Right lung (tissue), 2 donors: ENCODE measurements at regions not wholly inside any gene's neighbourhood (a gene's known extent, or its start where the extent isn't known, plus 50 kb on each side); places are given as distances from the start of the nearest gene placed in this dataset.

Experiments
- DNase-seq, 2 donors: peaks; one replicate each; pipeline ENCODE4 v3.0.0-alpha.2; 2013

- no peak for DNase-seq
Observed at GRCh38 chr10:132467464-132468149, 70.0 kb upstream of the INPP5A start.

GRCh38 chr10:132468216-132468615, 69.4 kb upstream of the INPP5A start:
- no peak for DNase-seq

DNA sequence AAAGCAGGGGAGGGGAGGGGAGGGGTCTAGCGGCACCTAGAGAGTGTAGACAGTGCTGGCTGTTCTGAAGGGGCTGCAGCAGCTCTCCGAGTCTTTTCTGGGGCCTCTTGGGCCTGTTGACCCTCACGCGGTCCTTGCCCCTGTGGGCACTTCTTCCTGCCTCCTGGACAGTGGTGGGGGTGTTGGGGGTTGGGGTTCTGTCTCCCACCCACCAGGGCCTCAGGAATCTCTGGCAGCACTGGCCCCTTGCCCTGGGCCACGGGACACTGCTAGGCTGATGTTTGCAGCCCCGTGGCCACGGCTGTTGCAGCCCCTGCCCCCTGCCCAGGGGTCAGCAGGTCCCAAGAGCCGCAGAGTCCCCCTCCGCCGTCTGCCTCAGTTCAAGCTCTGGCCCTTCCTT, 68.9 kb upstream of the INPP5A start:
- no peak for DNase-seq

- DNase-seq: peak; percentile 76 to 77
Observed at GRCh38 chr10:132469197-132469884, 68.2 kb upstream of the INPP5A start.

GRCh38 chr10:132470410-132471124, 67.0 kb upstream of the INPP5A start:
- DNase-seq: no peak

DNA sequence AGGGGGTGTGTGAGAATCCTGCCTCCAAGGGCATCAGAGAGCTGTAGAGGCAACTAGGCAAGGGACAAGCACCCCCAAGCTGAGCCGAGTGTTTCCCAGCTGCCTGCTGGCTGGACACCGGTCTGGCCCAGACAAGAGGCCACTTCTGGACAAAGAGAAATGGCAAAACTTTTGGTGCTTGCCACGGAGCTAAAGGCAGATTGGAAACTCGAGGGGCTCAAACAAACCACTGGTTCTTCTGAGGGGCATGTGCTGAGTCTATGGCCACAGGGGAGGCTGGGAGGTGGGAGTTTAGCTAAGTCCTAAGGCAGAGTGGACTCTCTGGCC, 66.5 kb upstream of the INPP5A start:
- no peak for DNase-seq

- DNase-seq: no peak
Observed at GRCh38 chr10:132471484-132471883, 66.1 kb upstream of the INPP5A start.

DNA sequence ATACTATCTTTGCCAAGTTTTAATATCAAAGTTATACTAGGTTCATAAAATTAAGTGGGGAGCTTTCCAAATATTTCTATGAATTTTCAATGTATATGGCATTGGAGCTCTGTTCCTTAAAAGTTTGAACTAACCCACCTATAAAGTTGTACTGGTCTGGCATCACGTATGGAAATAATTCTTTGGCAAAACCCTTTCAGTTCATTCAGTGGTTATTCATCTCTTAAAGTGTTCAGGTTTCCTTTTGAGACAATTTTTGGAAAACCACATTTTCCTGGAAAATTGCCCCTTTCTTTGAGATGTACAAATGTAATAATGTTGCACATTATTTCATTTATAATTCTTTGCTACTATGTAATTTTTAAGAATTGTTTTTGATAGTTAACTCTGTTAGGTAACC, 62.5 kb upstream of the INPP5A start:
- DNase-seq: no peak

DNA sequence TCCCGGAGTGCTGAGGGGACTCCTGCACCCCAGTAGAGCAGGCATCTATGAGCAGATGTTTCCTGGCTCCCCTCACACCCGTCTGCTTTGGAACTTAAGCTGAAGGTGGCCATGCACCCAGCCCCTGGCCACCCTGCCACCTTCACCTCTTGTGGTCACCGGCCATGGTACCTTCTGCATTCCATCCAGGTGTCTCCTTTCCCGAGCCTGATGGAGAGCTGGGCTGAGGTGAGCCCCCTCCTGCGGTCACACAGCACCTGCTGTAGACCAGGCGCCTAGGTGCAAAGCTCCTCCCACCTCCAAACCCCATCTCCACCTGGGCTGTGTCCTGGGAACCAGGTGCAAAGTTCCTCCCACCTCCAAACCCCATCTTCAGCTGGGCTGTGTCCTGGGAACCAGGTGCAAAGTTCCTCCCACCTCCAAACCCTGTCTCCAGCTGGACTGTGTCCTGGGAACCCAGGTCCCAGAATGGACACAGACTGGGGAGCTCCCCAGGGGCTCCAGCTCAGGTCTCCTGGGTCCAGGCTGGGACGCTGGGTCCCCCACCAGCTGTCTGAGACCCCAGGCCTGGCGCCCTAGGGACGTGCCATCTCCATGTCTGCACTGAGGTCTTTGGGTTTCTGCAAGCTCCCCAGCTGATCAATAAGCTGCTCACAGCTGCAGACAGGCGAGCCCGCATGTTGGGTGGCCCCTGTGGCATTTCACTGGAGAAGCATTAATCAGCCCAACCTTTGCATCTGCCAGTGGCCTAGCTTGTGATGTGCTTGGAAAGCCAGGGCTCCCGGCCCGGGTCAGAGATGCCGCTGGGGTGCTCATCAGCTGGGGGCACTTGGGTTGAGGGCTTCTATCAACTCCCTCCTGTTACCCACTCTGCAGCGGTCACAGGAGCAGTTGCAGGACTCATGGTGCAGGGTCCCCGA, 61.2 kb upstream of the INPP5A start:
- no peak for DNase-seq

DNA sequence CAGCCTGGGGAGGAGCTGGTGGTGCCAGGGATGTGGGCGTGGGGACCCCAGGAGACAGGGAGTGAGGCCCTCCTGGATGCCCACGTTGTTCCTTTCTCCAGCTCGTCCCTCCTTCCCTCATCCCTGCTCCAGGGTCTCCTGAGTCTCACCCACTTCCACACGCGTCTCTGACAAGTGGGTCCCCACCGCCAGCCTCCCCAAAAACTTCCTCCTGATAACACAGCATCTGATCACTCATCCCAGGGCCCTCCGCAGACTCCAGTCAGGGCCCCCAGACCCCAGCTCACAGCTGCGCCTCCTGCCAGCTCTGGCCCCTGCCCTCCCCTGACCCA, 60.6 kb upstream of the INPP5A start:
- no peak for DNase-seq

GRCh38 chr10:132477398-132478340, 59.9 kb upstream of the INPP5A start:
- no peak for DNase-seq

- DNase-seq: no peak
Observed at GRCh38 chr10:132478341-132479023, 59.1 kb upstream of the INPP5A start.

- DNase-seq: no peak
Observed at GRCh38 chr10:132479024-132479602, 58.5 kb upstream of the INPP5A start.

GRCh38 chr10:132479603-132480221, 57.9 kb upstream of the INPP5A start:
- no peak for DNase-seq

DNA sequence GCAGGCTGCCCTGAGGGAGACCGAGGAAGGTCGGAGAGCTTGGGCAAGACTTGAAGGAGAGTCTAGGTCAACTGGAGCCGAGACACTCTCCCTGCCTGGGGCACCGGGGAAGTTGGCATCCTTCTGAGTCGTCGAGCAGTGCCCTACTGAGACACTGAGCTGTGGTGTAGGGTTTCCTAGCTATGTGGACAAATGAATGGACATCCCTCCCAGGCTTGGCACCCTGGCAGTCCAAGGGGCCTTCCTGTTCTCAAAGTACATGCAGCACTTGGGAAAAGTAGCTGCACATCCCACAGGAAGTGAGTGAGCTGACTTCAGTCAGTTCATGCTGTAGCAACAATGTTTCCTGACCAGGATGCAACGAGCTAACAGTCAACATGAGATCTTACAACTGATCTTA, 57.2 kb upstream of the INPP5A start:
- DNase-seq: no peak

DNA sequence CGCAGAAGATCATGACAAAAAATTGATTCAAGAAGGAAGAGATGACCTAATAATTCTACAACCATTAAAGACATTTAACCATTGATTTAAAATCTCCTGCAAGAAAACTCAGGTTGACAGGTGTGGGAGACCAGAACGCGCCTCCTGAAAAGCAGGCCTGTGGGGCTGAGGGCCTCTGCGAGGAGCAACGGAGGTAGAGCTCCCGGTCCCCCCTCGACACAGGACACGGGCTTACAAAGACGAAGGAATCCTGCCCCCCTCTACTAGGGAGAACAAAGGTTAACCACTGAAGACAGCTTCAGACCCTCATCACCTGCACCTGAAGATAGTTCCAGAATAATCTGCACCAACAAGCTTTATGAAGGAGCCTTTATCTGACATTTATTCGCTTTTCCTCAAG, 55.9 kb upstream of the INPP5A start:
- no peak for DNase-seq

DNA sequence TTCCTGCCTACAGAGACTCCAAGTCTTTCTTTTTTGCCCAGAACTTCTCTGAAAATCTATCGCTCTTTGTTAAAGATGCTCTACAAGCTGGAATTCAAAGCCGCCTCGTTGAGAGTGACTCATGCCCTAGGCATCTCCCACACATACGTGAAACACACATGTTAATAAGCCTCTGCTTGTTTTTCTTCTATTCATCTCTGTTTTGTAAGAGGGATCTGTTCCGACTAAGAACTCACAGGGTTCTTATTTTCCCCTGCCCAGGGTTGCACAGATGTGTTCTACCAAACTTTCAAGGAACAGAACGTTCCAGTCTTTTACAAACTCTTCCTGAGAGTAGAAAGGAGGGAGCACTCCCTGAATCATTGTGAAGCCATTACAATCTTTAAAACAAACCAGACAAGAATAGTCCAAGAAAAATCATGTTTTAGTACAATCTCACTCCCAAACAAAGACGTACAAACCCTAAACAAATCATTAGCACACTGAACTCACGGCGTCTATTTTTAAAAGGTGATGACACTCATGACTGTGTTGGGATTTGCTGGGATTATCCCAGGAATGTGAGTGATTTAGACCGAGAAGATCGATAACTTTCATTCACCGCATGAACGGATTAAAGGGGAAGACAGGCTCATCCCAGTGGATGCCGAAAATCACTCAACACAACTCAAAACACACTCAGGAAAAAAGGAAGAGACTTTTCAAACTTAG, 55.3 kb upstream of the INPP5A start:
- DNase-seq: peak in 1 of 2 donors; percentile 28

- DNase-seq: no peak
Observed at GRCh38 chr10:132483394-132483793, 54.2 kb upstream of the INPP5A start.

- no peak for DNase-seq
Observed at GRCh38 chr10:132484922-132485321, 52.7 kb upstream of the INPP5A start.
